Left cardiac atrium (tissue), 4 donors: ENCODE measurements at regions not wholly inside any gene's neighbourhood (a gene's known extent, or its start where the extent isn't known, plus 50 kb on each side); places are given as distances from the start of the nearest gene placed in this dataset.
A peak's percentile ranks its signal among the peaks of the same experiment; 100 is the strongest.

Source experiments
- ATAC-seq, 2 donors: fragments of 200-7000 bp; cut with Tn5 transposase; one replicate each; pipeline ENCODE4 v1.9.1; 2020; ENCODE audit warnings: mild to moderate bottlenecking in 2 of 2, moderate library complexity in 2 of 2
- DNase-seq: peaks from one replicate; pipeline ENCODE4 v3.0.0-alpha.2; 2020
- intact Hi-C, 2 donors: fragments of 100-400 bp; cut with DNase I; formaldehyde crosslinking; loops; one replicate each; pipeline versions ENCODE4 v1.14.1 to v1.15.1; 2022 to 2023
- donor health status: DM: no; HTN: yes; CAD: no.
- donor health status: DM: no; HTN: yes; CAD: no; lungs with severe emphysema.
- donor health status: DM: yes; HTN: yes; CAD: no.
- donor health status: Dilated cardiomyopathy.

GRCh38 chr11:120034881-120035630, 102.9 kb downstream of the TRIM29 start:
- ATAC-seq = no peak
- intact Hi-C loops = no loop called here

DNA sequence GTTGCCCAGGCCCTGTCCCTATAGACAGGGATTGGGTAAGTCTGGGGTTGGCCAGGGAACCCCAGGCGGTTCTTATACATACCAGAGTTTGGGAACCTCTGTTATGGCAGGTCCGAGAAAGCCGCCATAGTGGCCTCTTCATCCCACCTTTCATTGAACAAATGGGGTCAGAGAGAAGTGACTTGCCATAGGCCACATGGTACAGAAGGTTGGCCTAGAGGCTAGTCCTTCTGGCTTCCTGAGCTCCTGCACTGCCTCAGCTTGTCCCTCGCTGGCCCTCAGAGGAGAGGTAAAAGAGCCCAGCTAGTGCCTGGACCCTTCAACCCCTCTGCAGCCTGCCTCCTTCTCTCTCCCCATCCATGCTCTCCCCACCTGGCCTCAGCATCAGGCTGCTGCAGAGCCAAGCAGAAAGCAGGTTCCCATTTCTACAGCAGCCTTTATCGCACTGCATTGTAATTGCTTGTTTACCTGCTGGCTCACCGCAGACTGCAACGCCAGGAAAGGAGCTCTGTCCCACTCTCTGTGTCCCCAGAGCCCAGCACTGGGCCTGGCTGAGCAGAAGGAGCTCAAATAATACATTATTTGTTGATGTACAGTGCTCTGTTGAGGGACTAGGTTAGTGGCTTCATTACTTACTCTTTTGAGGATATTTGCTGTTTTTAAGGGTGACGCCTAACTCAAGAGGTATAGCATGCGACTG, 103.6 kb downstream of the TRIM29 start:
- intact Hi-C loops = no loop called here
- DNase-seq (no peak), ATAC-seq (no peak)

More at GRCh38 chr11:120034881-120035630, 102.9 kb downstream of the TRIM29 start:
- DNase-seq = no peak

GRCh38 chr11:120032766-120033390, 105.0 kb downstream of the TRIM29 start:
- intact Hi-C loops = no loop called here
- ATAC-seq = peak; percentile 81 to 82
- DNase-seq = no peak

DNA sequence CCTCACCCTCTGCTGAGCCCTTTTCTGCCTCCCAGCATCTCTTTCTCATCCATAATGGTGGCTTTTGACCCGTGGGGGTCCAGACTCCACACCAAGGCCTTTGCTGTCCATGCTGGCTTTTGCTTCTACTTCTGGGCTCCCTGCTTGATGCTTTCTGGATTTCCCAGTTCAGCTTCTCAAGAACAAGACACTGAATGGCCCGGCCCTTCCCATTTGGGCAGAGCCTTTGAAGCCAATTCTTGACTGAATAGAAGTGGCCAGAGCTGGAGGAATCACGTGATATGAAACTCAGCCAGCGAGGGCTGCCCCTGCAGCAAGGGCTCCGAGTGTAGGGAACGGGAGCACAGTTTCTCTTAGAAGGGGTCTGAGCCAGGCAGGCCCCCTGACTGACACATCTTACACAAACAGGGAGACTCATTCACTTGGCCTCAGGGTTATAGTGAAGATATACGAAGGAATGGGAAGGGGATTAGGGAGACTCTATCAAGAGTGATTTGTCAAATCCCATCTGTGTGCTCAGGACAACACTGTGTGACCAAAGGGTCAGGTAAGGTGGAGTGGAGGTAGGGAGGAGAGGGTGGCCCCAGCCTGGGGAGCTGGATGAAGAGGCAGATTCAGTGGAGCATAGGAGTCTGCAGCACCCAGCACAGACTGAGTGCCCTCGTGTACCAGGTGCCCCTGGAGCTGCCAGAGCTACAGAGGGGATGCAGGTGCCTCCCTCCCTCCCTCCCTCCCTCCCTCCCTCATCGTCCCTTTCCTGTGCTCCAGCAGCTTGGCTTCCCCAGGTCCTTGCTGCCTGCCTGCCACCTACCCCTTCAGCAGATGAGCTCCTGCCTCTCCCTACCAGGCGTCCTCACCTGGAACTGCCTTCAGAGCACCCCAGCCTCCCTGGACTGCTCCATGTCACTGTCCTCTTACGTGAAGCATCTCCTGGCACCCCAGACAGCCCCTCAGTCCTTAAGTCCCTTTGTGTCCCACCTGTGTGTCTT, 106.0 kb downstream of the TRIM29 start:
- DNase-seq = no peak
- no peak for ATAC-seq
- intact Hi-C loops = no loop called here

DNA sequence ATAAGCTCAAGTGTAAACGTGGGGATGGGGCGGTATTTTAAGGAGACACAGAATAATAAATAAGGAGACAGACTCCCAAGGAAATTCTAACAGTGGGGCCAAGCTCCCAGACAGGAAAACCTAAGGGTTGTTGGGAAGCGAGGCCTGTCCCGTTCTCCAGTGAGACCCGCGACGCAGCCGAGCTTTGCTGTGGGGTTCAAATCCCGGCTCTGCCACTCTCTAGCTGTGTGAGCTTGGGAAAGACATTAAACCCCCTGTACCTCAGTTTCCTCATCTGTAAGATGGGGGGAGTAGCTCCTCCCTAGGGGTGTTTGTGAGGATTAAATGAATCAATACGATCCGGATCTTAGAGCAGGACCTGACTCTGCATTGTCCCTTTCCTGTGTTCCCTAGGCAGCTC, 106.8 kb downstream of the TRIM29 start:
- ATAC-seq (no peak), DNase-seq (no peak)
- intact Hi-C loops = no loop called here

- intact Hi-C loops = no loop called here
- DNase-seq (no peak), ATAC-seq (no peak)
Observed at GRCh38 chr11:120030411-120030810, 107.5 kb downstream of the TRIM29 start.

GRCh38 chr11:120029321-120029720, 108.6 kb downstream of the TRIM29 start:
- ATAC-seq (no peak), DNase-seq (no peak)
- intact Hi-C loops = no loop called here

- intact Hi-C loops = no loop called here
- DNase-seq (no peak), ATAC-seq (no peak)
Observed at GRCh38 chr11:120028897-120029258, 109.0 kb downstream of the TRIM29 start.

DNA sequence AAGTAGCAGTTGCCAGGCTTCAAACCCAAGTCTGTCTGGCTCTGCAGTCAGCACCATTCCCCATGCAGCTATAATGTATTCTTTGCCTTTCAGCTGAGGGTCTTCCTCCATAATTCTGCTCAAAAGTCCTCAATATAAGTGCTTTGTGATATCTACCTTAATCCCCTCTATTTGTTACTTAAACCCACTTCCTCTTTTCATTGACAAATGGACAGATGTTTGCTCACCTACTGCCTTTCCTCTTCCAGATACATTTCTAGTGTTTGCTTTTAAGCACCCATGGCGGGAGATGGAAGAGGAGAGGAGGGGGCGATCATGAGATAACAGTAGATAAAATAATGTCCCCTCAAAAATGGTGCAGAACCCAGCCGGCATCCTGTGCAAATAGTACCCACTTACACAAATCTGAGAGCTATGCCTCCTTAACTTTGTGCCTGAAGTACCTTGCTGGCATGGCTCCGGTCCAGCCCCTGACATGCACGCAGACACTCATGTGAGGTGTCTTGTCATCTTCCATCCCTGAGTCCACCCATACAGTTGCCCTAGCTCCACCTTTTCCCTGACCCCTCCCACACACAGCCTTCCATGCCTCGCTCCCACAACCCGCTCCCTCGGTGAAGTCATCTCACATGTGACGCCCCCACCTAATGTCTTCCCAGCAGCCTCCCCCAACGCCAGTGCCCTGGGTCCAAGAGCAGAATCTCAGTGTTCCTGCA, 109.6 kb downstream of the TRIM29 start:
- DNase-seq = no peak
- intact Hi-C loops = no loop called here
- ATAC-seq = no peak

DNA sequence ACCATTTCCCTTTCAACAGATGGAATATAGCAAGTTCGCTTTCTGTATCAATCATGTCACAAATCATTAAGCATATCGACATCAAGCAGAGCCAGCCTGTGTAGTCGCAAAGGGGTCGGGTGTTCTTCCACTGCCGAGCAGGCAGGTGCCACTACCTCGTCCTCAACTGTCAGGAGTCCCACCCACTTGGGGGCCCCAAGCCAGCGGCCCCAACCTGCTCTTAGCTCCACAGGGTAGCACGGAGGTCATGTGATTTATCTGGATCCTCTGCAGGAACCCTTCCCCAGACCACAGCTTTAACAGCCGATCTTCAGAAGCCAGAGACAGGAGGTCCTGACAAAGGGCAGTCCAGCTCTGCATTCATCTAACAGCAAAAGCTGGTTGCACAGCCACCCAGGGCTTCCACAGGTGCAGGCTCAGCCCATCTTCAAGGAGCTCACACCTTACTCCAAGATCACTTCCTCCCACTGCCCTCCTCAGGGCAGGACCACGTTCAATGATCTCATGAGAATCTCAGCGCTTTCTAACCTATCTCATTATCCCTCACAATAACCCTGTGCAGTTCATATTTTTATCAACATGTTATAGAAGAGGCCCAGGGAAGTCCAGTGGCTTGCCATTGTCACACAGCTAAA, 110.2 kb downstream of the TRIM29 start:
- DNase-seq = no peak
- intact Hi-C loops = no loop called here
- ATAC-seq = no peak

- ATAC-seq (no peak), DNase-seq (no peak)
- intact Hi-C loops = no loop called here
Observed at GRCh38 chr11:120025606-120026335, 112.1 kb downstream of the TRIM29 start.

- no peak for DNase-seq
- intact Hi-C loops = no loop called here
- ATAC-seq = no peak
Observed at GRCh38 chr11:120024586-120024985, 113.3 kb downstream of the TRIM29 start.

DNA sequence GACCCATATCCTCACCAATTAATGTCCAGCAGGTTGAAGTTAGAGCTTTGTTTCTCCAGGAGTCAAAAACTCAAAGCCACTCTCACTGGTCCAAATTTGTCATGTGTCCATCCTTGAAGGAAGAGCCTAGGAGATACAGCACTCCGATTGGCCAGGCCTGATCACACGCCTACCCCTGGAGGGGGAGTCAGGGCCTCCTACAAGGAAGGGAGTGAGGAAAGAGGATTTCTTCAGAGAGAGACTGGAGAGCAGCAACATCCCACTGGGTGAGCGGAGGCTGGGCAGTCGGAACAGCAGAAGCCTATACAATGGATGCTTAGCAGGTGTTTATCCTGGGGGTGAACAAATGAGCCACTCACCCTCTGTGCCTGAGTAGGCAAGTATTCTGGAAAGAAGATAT, 113.9 kb downstream of the TRIM29 start:
- intact Hi-C loops = no loop called here
- DNase-seq = no peak
- no peak for ATAC-seq

- ATAC-seq (no peak), DNase-seq (no peak)
- intact Hi-C loops = no loop called here
Observed at GRCh38 chr11:120023551-120023950, 114.4 kb downstream of the TRIM29 start.

DNA sequence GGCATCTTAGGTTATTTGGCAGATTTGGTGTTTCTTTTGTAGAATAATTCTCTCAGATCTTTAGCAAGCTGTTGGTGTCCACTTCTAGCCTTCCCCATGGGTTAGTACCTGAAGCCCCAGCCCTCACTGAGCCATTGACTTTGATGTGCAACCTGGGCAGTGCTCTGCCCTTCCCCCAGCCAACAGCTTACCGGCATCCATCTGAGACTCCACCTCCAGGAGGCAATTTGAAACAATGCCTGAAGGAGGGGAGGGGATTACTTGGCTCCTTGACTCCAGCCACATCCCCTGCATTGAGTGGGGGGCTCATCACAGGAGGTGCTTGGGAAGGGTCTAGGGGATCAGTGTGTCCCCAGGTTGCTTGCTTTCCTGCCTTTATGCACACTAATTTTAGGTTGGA, 114.8 kb downstream of the TRIM29 start:
- no peak for DNase-seq
- intact Hi-C loops = no loop called here
- no peak for ATAC-seq

GRCh38 chr11:120022617-120023016, 115.3 kb downstream of the TRIM29 start:
- intact Hi-C loops = no loop called here
- ATAC-seq (no peak), DNase-seq (no peak)

GRCh38 chr11:120021978-120022377, 115.9 kb downstream of the TRIM29 start:
- DNase-seq (no peak), ATAC-seq (no peak)
- intact Hi-C loops = no loop called here
